HEK293T (cell line): ENCODE measurements at regions not wholly inside any gene's neighbourhood (a gene's known extent, or its start where the extent isn't known, plus 50 kb on each side); places are given as distances from the start of the nearest gene placed in this dataset.

Experiments used
- CTBP1 ChIP-seq: fragments of 450-650 bp; IDR thresholded peaks from 2 replicates; pipeline ENCODE4 v1.6.1; 2016; ENCODE audit warnings: borderline replicate concordance
- ELF4 ChIP-seq: fragments of 450-650 bp; IDR thresholded peaks from 2 replicates; pipeline ENCODE4 v1.6.1; 2017; ENCODE audit warnings: antibody characterized with exemption
- FOXA1 ChIP-seq: fragments of 450-650 bp; IDR thresholded peaks from 2 replicates; pipeline ENCODE4 v1.6.1; 2016; ENCODE audit warnings: mild to moderate bottlenecking
- FOXK2 ChIP-seq: fragments of 450-650 bp; IDR thresholded peaks from 2 replicates; pipeline ENCODE4 v1.6.1; 2016; ENCODE audit warnings: mild to moderate bottlenecking
- FOXM1 ChIP-seq: fragments of 450-650 bp; IDR thresholded peaks from 2 replicates; pipeline ENCODE4 v1.6.1; 2017; ENCODE audit warnings: mild to moderate bottlenecking, borderline replicate concordance
- SP1 ChIP-seq: fragments of 450-650 bp; IDR thresholded peaks from 2 replicates; pipeline ENCODE4 v1.6.1; 2017
- SUZ12 ChIP-seq: fragments of 450-650 bp; IDR thresholded peaks from 2 replicates; pipeline ENCODE4 v1.6.1; 2016; ENCODE audit warnings: mild to moderate bottlenecking
- TARDBP ChIP-seq: fragments of 450-650 bp; IDR thresholded peaks from 2 replicates; pipeline ENCODE4 v1.6.1; 2016
- ZNF384 ChIP-seq: fragments of 450-650 bp; IDR thresholded peaks from 2 replicates; pipeline ENCODE4 v1.6.1; 2016

DNA sequence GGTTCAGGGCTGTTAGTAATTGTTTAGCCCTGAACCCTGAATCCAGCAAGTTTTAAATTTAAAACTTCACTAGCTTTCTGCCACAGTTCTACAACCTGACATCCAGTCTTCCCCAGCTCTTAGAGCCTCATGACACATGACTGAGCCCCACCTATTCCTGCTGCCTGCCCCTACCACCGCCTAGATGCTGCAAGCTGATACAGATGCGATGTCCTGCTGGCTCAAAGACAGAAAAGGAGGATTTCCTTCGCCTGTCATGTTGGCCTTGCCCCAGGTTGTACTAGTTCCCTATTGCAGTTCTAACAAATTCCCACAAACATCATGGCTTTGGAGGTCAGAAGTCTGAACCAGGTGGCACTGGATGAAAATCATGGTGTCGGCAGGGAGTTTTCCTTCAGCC lies 510.6 kb upstream of the PPP2R3A start:
- TF ChIP-seq ELF4 (no peak), FOXM1 (no peak), SUZ12 (no peak), SP1 (no peak), FOXK2 (no peak), ZNF384 (no peak), CTBP1 (no peak), TARDBP (no peak), FOXA1 (no peak)
